Neural progenitor cell (in vitro differentiated cells): ENCODE measurements at regions not wholly inside any gene's neighbourhood (a gene's known extent, or its start where the extent isn't known, plus 50 kb on each side); places are given as distances from the start of the nearest gene placed in this dataset.

ENCODE experiments used
- DNase-seq: peaks from one replicate; pipeline ENCODE4 v3.0.0-alpha.2; 2016; ENCODE audit warnings: low spot score
- H2AFZ ChIP-seq: fragments of 200-600 bp; sonication (generic); replicated peaks from 2 replicates; pipeline ENCODE4 v1.6.1; 2016; ENCODE audit warnings: antibody characterized with exemption
- H3F3A ChIP-seq: fragments of 200-600 bp; sonication (generic); 2 replicates; pipeline ENCODE4 v1.6.1; 2016; ENCODE audit warnings: antibody characterized with exemption, low read depth
- H3K27ac ChIP-seq: fragments of 200-600 bp; sonication (generic); 2 replicates; pipeline ENCODE4 v1.5.1; 2016; ENCODE audit warnings: mild to moderate bottlenecking
- H3K27me3 ChIP-seq: fragments of 200-600 bp; sonication (generic); 2 replicates; pipeline ENCODE4 v1.6.1; 2016; ENCODE audit warnings: mild to moderate bottlenecking, moderate library complexity
- H3K36me3 ChIP-seq: fragments of 200-600 bp; sonication (generic); 2 replicates; pipeline ENCODE4 v1.5.1; 2016
- H3K4me1 ChIP-seq: fragments of 200-600 bp; sonication (generic); 2 replicates; pipeline ENCODE4 v1.6.1; 2016; ENCODE audit warnings: mixed run types
- H3K4me2 ChIP-seq: fragments of 200-600 bp; sonication (generic); 2 replicates; pipeline ENCODE4 v1.6.1; 2016
- H3K4me3 ChIP-seq: fragments of 200-600 bp; sonication (generic); 2 replicates; pipeline ENCODE4 v1.5.1; 2016
- H3K79me2 ChIP-seq: fragments of 200-600 bp; sonication (generic); 2 replicates; pipeline ENCODE4 v1.6.1; 2016; ENCODE audit warnings: low read depth
- H3K9ac ChIP-seq: fragments of 200-600 bp; sonication (generic); 2 replicates; pipeline ENCODE4 v1.6.1; 2016
- H3K9me3 ChIP-seq: fragments of 200-600 bp; sonication (generic); 2 replicates; pipeline ENCODE4 v1.5.1; 2016; ENCODE audit warnings: low read depth
- H4K20me1 ChIP-seq: fragments of 200-600 bp; sonication (generic); 2 replicates; pipeline ENCODE4 v1.6.1; 2016; ENCODE audit warnings: low read depth
- H3K27ac Mint-ChIP-seq: 3 replicates; pipeline ENCODE4 v1.8.0; 2021; ENCODE audit warnings: mixed read lengths
- H3K27me3 Mint-ChIP-seq: 2 replicates; pipeline ENCODE4 v1.8.0; 2022; ENCODE audit warnings: low read depth, mild to moderate bottlenecking, inconsistent platforms, moderate library complexity, mixed read lengths; ENCODE audit not compliant: insufficient read depth
- H3K36me3 Mint-ChIP-seq: 3 replicates; pipeline ENCODE4 v1.8.0; 2021; ENCODE audit warnings: mixed read lengths
- H3K4me1 Mint-ChIP-seq: 3 replicates; pipeline ENCODE4 v1.8.0; 2021; ENCODE audit warnings: mixed read lengths
- H3K4me3 Mint-ChIP-seq: 3 replicates; pipeline ENCODE4 v1.8.0; 2021; ENCODE audit warnings: mild to moderate bottlenecking, moderate library complexity, mixed read lengths
- H3K9me3 Mint-ChIP-seq: 3 replicates; pipeline ENCODE4 v1.8.0; 2020; ENCODE audit warnings: mixed read lengths
- CTCF ChIP-seq: fragments of 200-600 bp; sonication (generic); IDR thresholded peaks from 2 replicates; pipeline ENCODE4 v1.5.1; 2017; ENCODE audit warnings: antibody characterized with exemption, mild to moderate bottlenecking
- EZH2 ChIP-seq: fragments of 200-600 bp; sonication (generic); IDR thresholded peaks from 2 replicates; pipeline ENCODE4 v1.6.1; 2017; ENCODE audit warnings: antibody characterized with exemption, mild to moderate bottlenecking, moderate library complexity
- EZH2phosphoT487 ChIP-seq: fragments of 200-600 bp; sonication (generic); IDR thresholded peaks from 2 replicates; pipeline ENCODE4 v1.6.1; 2017; ENCODE audit warnings: antibody characterized with exemption

DNA sequence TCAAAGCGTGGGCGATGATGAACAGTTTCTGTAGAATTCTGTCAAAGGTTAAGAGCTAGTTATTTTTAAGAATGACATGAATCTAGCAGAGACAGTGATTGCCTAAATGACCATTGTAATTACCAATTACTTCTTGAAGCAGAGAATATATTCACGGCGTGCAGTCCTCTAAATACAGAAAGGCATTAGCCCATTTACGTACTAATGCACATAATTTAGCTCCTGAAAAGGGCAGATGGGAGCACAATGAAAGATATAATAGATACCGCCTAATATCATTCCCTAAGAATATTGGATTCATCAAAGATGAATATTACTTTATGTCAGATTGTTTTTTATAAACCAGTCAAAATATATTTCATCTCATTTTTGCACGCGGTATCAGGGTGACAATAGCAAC lies 212.4 kb downstream of the URI1 start:
- H2AFZ ChIP-seq: no peak overlapping the region
- no peaks in the 10 kb centered on the region for H3F3A ChIP-seq
- no peak overlapping the region for H3K9ac ChIP-seq
- no peak overlapping the region for H3K4me2 ChIP-seq
- no peaks in the 10 kb centered on the region for H3K9me3 ChIP-seq
- no peaks in the 10 kb centered on the region for H4K20me1 ChIP-seq
- no peak for TF ChIP-seq CTCF
- no peak for TF ChIP-seq EZH2phosphoT487
- TF ChIP-seq EZH2: no peak
- H3K79me2 ChIP-seq: no peaks in the 10 kb centered on the region
- Mint-ChIP-seq H3K4me1 (peaks cover 12% of the 10 kb centered on the region), H3K27ac (no peak overlapping the region), H3K4me3 (no peak overlapping the region), H3K9me3 (no peaks in the 10 kb centered on the region), H3K36me3 (no peaks in the 10 kb centered on the region), H3K27me3 (peaks cover 2% of the 10 kb centered on the region)
- no peak overlapping the region for H3K27ac ChIP-seq
- H3K4me1 ChIP-seq: no peaks in the 10 kb centered on the region
- H3K27me3 ChIP-seq: no peaks in the 10 kb centered on the region
- no peak for DNase-seq
- H3K4me3 ChIP-seq: no peak overlapping the region
- no peaks in the 10 kb centered on the region for H3K36me3 ChIP-seq

DNA sequence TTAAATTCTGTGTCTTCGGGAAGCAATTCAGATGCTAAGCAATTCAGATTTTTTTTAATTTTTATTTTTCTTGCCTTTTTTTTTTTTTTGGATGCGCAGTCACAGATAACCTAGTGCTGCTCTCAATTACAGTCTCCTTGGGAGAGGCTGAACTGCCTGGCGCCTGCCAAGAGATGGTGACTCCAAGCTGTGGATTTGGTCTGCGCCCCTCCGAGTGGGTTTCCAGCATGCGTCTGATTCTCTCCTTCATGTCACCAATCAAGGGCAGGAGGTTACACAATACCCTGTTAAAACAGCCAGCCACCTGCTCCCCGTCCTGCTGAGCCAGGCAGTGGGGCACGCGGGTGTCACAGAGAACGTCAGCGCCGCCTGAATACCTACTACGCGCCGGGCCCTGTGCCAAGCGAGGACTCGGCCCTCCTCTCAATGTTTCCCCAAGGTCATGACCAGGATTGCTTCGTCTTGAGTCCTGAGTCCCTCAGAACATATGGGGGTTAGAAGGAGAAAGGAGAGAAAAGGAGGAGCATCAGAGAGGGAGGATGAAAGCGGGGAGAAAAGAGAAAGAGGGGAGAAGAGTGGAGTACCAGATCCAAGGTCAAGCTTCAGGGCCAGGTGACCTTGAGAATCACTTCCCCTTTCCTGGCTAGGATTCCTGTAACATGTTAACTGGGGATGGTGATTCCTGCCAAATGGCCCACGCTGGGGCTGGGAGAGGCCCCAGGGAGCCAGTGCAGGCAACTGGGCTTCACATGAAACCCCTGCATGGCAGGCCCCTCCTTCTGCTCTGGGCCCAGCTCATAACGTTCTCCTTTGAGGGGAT lies 213.6 kb downstream of the URI1 start:
- no peaks in the 10 kb centered on the region for H3K36me3 Mint-ChIP-seq
- H3K4me2 ChIP-seq: no peak overlapping the region
- no peak overlapping the region for H3K9ac ChIP-seq
- no peaks in the 10 kb centered on the region for H3F3A ChIP-seq
- no peak overlapping the region for H3K4me3 ChIP-seq
- H2AFZ ChIP-seq: no peak overlapping the region
- no peaks in the 10 kb centered on the region for H3K27me3 ChIP-seq
- H3K9me3 Mint-ChIP-seq: no peaks in the 10 kb centered on the region
- no peak overlapping the region for H3K4me3 Mint-ChIP-seq
- H3K9me3 ChIP-seq: no peaks in the 10 kb centered on the region
- H3K27ac ChIP-seq: no peak overlapping the region
- no peaks in the 10 kb centered on the region for H3K4me1 ChIP-seq
- no peak for TF ChIP-seq CTCF
- TF ChIP-seq EZH2phosphoT487: no peak
- TF ChIP-seq EZH2: no peak
- no peaks in the 10 kb centered on the region for H3K36me3 ChIP-seq
- no peaks in the 10 kb centered on the region for H3K27me3 Mint-ChIP-seq
- DNase-seq: no peak
- no peaks in the 10 kb centered on the region for H3K79me2 ChIP-seq
- no peaks in the 10 kb centered on the region for H4K20me1 ChIP-seq
- H3K4me1 Mint-ChIP-seq: peaks cover 12% of the 10 kb centered on the region
- no peak overlapping the region for H3K27ac Mint-ChIP-seq

- Histone ChIP-seq H3K9me3 (no peaks in the 10 kb centered on the region), H3K27me3 (no peaks in the 10 kb centered on the region), H3K4me3 (no peak overlapping the region), H3K9ac (no peak overlapping the region), H3K27ac (no peak overlapping the region), H3K4me1 (no peaks in the 10 kb centered on the region), H3K4me2 (no peak overlapping the region), H3K36me3 (no peaks in the 10 kb centered on the region), H3F3A (no peaks in the 10 kb centered on the region), H3K79me2 (no peaks in the 10 kb centered on the region), H2AFZ (no peak overlapping the region), H4K20me1 (no peaks in the 10 kb centered on the region)
- TF ChIP-seq EZH2phosphoT487 (no peak), CTCF (no peak), EZH2 (no peak)
- Mint-ChIP-seq H3K4me1 (peaks cover 6% of the 10 kb centered on the region), H3K9me3 (no peaks in the 10 kb centered on the region), H3K27ac (no peak overlapping the region), H3K4me3 (no peak overlapping the region), H3K36me3 (no peaks in the 10 kb centered on the region), H3K27me3 (peaks cover 1% of the 10 kb centered on the region)
- no peak for DNase-seq
Observed at GRCh38 chr19:30156646-30157045, 214.6 kb downstream of the URI1 start.
